ENCODE measurements at regions not wholly inside any gene's neighbourhood (a gene's known extent, or its start where the extent isn't known, plus 50 kb on each side); places are given as distances from the start of the nearest gene placed in this dataset.

- no peak for FAIRE-seq
- TF ChIP-seq, protein P1, sequence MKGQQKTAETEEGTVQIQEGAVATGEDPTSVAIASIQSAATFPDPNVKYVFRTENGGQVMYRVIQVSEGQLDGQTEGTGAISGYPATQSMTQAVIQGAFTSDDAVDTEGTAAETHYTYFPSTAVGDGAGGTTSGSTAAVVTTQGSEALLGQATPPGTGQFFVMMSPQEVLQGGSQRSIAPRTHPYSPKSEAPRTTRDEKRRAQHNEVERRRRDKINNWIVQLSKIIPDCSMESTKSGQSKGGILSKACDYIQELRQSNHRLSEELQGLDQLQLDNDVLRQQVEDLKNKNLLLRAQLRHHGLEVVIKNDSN (CRISPR knock-in tag; IDR thresholded peaks at IDR 0.05): no peak
- peak; percentile 34; the same call in 1 of the 2 replicates for TF ChIP-seq NFIC (IDR thresholded peaks at IDR 0.05)
- no peak for TF ChIP-seq PHB (CRISPR knock-in tag; IDR thresholded peaks at IDR 0.05)
- TF ChIP-seq, protein P2, sequence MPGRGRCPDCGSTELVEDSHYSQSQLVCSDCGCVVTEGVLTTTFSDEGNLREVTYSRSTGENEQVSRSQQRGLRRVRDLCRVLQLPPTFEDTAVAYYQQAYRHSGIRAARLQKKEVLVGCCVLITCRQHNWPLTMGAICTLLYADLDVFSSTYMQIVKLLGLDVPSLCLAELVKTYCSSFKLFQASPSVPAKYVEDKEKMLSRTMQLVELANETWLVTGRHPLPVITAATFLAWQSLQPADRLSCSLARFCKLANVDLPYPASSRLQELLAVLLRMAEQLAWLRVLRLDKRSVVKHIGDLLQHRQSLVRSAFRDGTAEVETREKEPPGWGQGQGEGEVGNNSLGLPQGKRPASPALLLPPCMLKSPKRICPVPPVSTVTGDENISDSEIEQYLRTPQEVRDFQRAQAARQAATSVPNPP (IDR thresholded peaks at IDR 0.05; ENCODE audit: borderline replicate concordance, insufficient read depth, insufficient read length): no peak
- TF ChIP-seq KAT7 (CRISPR knock-in tag; IDR thresholded peaks at IDR 0.05; ENCODE audit: borderline replicate concordance): no peak
- TF ChIP-seq, protein P3, sequence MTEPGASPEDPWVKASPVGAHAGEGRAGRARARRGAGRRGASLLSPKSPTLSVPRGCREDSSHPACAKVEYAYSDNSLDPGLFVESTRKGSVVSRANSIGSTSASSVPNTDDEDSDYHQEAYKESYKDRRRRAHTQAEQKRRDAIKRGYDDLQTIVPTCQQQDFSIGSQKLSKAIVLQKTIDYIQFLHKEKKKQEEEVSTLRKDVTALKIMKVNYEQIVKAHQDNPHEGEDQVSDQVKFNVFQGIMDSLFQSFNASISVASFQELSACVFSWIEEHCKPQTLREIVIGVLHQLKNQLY (CRISPR knock-in tag; conservative IDR thresholded peaks at IDR 0.05): no peak
- TF ChIP-seq, protein P4, sequence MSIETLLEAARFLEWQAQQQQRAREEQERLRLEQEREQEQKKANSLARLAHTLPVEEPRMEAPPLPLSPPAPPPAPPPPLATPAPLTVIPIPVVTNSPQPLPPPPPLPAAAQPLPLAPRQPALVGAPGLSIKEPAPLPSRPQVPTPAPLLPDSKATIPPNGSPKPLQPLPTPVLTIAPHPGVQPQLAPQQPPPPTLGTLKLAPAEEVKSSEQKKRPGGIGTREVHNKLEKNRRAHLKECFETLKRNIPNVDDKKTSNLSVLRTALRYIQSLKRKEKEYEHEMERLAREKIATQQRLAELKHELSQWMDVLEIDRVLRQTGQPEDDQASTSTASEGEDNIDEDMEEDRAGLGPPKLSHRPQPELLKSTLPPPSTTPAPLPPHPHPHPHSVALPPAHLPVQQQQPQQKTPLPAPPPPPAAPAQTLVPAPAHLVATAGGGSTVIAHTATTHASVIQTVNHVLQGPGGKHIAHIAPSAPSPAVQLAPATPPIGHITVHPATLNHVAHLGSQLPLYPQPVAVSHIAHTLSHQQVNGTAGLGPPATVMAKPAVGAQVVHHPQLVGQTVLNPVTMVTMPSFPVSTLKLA (conservative IDR thresholded peaks at IDR 0.05): no peak
- TF ChIP-seq TSC22D4 (tag; IDR thresholded peaks at IDR 0.05): no peak
- Histone ChIP-seq H3K4me1 (replicated peaks in 1 of 2; ENCODE audit: control insufficient read depth in 2 of 2, insufficient read depth in 2 of 2, low read length in 2 of 2) (no peaks in the 10 kb centered on the region), H3K9me3 (replicated peaks; ENCODE audit: control insufficient read depth, insufficient read depth, low read depth, low read length) (no peaks in the 10 kb centered on the region), H3K36me3 (ENCODE audit: control insufficient read depth, insufficient read depth, low read length) (no peaks in the 10 kb centered on the region), H3K27me3 (ENCODE audit: control insufficient read depth in 2 of 2, insufficient read depth in 2 of 2, low read length in 2 of 2) (no peaks in the 10 kb centered on the region; a peak in 2 of 5 replicates), H3K9ac (ENCODE audit: insufficient read depth in 1 of 2, low read depth in 2 of 2, low read length in 2 of 2) (no peak overlapping the region), H3K27ac (ENCODE audit: extremely low read depth, low read depth, low read length) (no peak overlapping the region), H3K9me1 (ENCODE audit: control insufficient read depth, insufficient read depth, low read length) (no peaks in the 10 kb centered on the region), H4K20me1 (replicated peaks; ENCODE audit: control insufficient read depth, insufficient read depth, low read length) (no peaks in the 10 kb centered on the region), H3K4me3 (no peak overlapping the region), H2AFZ (ENCODE audit: low read depth, low read length) (no peak overlapping the region), H3K4me2 (ENCODE audit: insufficient read depth, low read length) (no peak overlapping the region), H3K79me2 (ENCODE audit: control insufficient read depth, insufficient read depth, low read length) (no peaks in the 10 kb centered on the region)
- 0% methylated on average over 2 of the region's 2 CpGs for WGBS (ENCODE audit: insufficient coverage, low coverage, missing lambda C conversion rate)
- in situ Hi-C loops (cut with MboI): no loop called here
- CTCF ChIA-PET (ENCODE audit: low intra/inter-chr PET ratio): no interaction called here
- POLR2A ChIA-PET: interaction anchor here (0.6 kb wide), 1 partner anchor 9 kb away, joined by 3 read pairs; no protein-coding TSS in a partner anchor
- no peak for ATAC-seq
- DNase-seq (ENCODE audit: extremely low read depth in 1 of 4, low spot score in 3 of 4): no peak
- no TSS peak for BruUV-seq (replicated peaks)
- intact Hi-C loops (cut with micrococcal nuclease): no loop called here
Measured at GRCh38 chr13:40153516-40153915, 498.1 kb downstream of the COG6 start.
